Activated CD4-positive, alpha-beta T cell treated with anti-CD3 and anti-CD28 coated beads for 4 hours (primary cell): ENCODE measurements at regions not wholly inside any gene's neighbourhood (a gene's known extent, or its start where the extent isn't known, plus 50 kb on each side); places are given as distances from the start of the nearest gene placed in this dataset.

Experiments
- DNase-seq, 2 donors: peaks; one replicate each; pipeline ENCODE4 v3.0.0-alpha.2; 2020

DNA sequence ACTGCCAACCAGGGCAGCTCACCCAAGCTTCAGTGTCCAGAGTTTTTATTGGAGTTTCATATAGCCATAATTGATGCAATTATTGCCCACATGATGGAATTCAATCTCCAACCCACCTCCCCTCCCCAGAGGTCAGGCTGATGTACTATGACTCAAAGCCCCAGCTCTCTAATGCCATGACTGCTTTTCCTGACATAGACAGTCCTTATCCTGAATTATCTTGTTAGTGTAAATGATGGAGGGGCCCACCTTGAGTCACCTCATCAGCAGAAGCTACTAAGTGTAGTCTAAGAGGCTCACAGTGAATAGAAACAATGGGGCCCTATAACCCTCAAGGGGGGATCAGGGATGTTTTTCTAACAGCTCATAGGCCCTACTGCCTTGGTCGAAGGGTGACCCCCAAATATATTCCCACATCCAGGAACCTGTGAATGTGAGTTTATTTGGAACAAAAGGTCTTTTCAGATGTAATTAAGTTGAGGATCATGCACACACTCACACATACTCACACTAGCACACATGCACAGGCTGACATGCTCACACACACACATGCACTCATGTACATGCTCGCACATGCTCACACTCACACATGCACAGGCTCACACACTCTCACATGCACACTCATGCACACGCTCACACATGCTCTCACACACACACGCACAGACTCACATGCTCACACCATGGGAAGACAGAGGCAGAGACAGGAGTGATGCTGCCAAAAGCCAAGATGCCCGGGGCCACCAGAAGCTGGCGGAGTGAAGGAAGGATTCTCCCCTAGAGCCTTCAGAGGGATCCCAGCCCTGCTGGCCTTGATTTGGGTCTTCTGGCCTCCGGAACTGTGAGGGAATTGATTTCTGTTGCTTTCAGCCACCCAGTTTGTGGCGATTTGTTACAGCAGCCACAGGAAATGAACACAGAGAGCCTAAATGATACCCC, 131.2 kb upstream of the SMAD3 start:
- no peak for DNase-seq

DNA sequence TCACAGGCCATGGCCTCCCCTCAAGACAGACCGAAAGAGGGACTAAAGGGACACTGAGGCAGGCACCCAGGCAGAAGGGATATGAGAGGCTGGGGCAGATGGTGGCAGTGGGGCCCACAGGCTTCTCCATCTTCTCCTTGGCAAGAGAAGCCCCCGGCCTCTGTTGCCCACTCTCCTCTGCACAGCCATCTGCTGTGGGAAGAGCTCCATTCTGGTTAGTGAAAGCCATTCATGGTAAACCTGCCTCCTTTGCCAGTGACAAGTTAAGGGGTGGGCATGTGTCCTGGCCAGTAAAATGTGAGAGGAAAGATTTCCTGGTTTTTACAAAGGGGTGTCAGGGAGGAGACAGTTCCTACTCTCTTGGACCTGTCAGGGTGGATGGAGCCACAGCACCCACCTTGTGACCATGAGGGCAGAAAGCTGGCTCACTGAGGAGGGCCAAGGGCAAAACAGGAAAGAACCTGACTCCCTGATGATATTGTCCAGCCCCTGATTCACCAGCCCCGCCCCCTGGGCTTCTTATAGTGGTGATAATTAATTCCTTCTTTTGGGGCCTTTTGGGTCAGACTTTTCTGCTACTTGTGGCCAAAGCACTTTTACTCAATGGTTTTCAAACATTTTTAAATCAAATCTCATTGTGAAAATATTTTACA, 130.4 kb upstream of the SMAD3 start:
- no peak for DNase-seq

DNA sequence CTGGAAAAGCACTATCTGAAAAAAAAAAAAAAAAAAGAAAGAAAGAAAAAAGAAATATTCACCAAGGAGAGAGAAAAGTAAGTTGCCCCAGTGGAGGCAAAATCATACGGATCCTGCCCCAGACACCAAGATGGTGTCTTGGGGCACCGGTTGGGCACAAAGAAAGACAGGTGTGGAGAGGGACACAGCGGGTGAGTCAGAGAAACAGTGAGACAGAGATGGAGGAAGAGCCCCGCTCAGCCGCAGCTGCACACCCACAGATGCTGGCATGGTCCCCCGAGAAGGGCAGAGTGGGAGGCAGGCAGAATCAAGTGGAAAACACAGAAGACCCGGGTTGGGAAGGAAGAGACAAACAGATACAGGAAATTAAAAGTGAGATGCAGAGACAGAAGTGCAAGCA, 129.7 kb upstream of the SMAD3 start:
- DNase-seq: no peak

DNA sequence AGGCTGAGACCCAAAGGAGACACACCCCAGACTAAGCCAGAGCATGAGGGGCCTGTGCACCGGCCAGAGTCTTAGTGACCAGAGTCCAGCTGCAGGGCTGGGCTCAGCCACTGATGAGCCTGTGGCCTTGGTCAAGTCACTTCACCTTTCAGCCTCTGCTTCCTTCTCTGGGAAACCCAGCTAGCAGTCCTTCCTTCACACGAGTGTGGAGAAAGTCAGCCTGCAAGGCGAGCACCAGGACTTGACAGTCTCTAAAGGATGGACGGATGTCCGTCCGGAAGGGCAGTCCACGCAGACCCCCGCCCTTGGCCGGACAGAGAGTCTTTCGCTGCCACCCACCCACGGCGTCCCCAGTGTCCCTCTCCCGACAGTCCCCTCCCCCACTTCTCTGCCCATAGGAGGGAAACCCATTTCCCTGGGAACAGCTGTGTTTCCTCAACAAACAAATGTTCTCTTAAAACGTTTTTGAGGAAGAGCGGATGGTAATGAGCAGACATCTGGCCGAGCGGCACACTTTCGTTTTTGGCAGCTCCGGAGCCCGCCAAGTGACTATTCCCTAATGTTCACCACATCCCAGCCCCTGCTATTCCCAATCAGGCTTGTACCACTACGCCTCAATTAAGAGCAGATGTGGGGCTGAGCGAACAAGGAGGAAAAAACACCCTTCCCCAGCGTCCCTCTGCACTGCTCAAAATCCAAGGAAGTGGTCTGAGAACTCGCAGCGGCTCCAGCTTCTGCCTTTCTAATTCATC, 129.1 kb upstream of the SMAD3 start:
- no peak for DNase-seq

DNA sequence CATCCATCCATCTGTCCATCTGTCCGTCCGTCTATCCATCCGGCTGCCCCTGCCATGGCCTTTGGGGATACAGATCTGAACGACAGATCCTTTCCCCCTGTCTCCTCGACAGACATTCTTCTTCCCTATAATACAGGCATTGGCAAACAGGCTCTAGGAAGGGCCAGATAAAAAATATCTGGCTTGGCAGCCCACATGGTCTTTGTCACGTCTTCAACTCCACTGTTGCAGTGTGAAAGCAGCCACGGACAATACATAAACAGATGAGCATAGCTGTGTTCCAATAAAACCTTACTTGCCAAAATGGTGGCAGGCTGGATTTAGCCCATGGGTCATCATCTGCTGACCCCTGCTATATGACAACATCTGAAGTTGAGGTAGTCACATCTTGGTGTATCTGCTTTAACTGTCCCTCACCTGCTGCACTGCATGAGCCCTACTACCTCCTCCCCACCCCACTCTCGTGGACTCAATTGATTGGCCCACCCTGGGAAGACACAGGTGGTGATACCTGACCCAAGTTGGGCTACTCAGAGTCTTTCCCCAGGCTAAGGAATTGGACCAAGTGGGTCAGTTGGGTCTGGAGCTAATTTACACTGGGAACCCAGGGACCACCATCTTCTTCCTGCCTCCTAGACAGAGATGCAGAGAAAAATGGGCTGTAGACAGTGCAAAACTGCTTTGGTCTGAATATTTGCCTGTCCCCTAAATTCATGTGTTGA, 128.4 kb upstream of the SMAD3 start:
- DNase-seq: no peak

DNA sequence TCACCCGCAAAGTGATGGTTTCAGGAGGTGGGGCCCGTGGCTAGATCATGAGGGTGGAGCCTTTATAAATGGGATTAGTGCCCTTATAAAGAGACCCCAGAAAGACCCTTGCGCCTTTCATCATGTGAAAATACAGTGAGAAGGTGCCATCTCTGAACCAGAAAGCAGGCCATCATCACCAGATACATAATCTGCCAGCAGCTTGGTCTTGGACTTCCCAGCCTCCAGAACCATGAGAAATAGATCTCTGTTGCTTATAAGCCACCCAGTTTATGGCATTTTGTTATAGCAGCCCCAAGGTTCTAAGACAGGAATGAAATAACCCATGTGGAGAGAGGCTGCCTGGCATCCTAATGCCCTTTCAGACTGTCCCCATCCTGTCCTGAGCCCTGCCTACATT, 127.8 kb upstream of the SMAD3 start:
- no peak for DNase-seq

DNA sequence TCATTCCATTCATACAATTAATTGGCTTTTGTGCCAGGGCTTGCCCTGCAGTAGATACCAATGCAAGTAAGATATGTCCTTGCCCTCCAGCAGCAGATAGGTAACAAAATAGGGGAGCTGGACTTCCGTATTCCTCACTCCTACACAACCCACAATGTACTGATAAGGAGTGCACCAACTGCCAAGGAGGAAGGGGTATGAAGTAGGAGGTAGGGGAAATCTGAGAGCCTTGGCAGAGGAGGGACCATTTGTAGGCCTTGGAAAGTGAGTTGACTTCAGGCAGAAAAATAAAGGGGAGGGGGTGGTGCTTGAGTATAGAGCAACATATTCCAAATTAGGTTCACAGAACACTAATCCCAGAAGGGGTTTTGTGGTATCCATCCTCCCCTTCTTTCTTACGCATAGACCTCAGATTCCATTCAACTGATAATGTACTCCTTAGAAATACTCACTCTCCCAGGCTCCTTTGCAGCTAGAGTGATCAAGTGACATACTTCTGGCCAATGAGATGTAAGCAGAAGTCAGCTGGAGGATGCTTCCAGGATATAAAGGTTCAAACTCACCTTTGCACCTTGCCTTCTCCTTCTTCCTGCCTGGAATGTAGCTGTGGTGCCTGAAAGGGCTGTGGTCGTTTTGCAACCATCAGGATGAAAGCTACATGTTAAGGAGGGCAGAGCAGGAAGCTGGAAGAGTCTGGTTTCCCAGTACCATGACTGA, 127.1 kb upstream of the SMAD3 start:
- DNase-seq: no peak

DNA sequence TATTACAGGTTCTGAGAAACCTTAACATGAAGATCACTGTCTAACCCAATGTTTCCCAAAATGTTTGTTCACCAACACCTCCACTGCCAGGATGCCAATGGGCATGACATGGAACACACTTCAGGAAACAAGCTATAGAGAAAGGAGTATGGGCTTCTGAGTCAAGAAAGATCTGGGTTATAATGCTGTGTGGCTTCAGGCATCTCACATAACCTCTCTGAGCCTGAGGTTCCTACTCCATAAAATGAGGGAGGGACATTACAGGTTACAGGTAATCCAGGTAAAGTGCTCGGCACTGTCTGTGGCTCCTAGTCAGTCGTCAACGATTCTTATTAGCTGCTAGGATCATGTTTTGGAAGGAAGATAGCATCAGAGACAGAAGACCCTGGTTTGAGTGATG, 126.4 kb upstream of the SMAD3 start:
- DNase-seq: no peak

DNA sequence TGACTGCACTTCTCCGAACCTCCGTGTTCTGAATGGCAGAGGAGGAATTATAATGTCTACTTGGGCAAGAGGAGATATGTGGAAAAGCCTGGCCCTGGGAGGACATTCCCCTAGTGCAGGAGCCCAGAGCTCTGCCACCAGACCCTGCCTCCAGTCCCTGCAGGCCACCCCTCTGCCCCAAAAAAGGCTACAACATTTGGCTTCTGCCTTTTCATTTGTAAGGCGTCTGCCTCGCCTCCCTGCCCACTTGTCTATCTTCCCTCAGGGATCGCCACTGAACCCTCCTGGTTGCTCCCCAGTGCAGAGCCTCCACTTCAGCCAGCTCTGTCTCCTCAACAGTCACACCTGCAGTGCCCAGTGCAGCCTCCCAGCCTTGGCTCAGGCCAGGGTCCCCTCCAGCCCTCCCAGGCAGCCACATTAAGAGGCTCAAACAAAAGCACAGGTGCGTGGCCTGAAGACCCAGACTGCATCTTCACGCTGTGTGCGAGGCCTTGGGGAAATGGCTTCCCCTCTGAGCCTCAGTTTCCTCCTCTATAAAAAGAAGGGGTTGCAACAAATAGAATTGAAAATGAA, 125.9 kb upstream of the SMAD3 start:
- DNase-seq: no peak

DNA sequence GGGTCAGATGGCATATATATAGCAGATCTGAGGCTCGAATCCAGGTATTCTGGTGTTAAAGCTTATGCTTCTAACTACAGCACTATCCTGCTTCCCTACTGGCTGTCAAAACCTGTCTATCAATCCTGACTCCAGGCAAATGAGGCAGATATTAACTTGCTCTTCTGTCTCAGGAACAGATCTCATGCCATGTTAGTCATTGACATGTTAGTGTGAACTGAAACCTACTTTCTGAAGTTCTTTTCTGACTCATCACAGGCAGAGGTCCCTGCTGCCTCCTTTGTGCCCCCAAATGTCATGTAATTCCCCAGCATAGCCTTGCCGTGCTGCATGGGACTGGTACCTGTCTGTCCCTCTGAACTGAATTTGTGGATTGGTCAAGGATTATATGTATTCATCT, 125.0 kb upstream of the SMAD3 start:
- DNase-seq: no peak

DNA sequence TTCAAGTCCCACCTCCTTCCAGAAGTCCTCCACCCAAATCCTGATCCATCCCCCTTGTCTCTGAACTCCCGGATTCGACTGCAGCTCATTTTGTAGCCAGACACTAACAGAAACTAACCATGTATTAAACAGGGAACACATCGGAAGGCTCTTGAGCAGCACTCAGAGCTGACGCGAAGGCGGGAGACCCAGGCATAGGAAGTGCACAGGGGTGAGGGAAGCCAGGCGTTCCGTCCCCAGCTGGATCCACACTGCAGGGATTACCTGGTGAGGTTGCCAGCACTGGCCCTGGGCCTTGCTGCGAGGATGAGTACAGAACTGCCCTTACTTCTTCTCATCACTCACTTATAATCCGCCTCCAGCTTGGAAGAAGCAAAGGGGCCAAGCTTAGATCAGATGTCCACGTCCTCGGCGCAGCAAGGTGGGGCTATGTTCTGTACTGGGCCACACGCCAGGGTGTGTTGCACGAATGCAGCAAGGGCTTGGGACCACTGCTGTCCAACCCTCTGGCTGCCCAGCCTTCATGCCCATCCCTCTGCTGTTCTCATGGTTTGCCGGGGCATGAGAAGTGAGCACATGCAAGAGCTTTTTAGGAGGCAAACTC, 124.2 kb upstream of the SMAD3 start:
- DNase-seq: no peak

DNA sequence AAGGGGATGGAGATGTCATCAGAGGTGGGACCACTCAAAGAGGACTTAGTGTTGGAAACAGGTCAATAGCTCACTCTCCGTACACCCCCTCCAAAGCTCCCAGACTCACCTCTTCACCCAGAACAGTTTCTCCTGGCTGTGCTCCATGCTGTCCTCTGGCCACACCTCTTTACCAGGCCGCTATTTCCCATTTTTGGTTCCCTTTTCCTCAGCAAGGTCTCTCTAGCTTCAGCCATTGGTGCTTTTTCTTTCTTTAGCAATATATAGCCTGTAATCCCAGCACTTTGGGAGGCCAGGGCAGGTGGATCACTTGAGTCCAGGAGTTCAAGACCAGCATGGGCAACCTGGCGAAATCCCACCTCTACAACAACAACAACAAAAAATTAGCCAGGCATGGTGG, 123.6 kb upstream of the SMAD3 start:
- no peak for DNase-seq

DNA sequence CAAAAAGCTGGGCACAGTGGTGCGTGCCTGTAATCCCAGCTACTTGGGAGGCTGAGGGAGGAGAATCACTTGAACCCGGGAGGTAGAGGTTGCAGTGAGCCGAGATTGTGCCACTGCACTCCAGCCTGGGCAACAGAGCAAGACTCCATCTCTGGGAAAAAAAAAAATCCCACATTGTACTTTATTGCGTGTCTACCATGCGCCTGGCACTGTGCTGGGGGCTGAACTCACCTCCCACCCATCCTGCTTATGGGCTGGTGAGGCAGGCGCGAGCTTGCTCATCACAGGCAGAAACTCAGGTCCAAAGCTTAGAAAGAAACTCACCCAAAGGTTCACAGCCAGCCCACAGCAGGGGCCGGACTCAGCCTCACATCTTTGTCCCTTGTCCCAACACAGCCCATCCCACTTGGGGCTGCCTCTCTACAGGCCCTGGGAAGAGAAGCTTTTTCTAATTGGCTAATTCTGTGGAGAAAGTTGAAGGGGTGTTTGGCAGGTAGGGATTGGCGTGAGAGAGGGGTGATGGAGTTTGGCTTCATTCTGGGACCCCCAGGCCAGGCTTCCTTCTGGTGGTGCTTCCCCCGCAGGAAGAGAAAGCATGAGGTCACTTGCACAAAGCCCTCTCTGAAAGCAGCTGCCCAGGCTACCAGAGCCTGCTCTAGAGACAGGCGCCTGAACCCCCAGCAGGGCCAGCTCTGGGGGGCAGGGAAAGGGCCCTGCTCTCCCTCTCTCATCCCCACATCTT, 122.6 kb upstream of the SMAD3 start:
- no peak for DNase-seq

DNA sequence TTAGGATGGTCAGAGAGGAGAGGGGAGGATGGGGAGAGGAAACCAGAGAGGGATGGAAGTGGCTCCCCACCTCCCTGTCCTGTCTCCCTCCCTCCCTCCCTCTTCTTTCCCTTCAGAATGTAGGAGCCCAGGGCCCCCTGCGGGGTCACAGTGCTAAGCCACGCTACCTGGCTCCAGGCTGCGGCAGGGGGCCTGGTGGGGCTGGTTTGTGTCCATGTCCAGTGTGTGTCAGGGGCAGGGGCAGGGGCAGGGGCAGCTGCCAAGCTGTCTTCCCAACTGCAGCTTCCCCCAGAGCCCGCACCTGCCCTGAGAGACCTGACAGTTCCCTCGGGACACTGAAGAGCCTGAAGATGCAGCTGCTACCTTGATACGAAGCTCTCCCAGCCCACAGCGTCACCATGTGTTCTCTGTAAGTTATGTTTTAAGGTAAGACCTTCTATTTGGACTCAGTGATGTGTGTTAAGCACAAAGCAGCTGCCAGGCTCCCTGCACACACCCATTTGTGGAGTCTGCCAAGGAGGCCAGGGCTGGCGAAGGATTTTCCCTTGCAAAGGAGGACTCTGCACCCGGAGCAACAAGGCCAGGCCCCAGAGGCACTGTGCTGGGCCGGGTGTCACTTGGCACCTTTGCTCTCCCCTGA, 121.8 kb upstream of the SMAD3 start:
- no peak for DNase-seq

DNA sequence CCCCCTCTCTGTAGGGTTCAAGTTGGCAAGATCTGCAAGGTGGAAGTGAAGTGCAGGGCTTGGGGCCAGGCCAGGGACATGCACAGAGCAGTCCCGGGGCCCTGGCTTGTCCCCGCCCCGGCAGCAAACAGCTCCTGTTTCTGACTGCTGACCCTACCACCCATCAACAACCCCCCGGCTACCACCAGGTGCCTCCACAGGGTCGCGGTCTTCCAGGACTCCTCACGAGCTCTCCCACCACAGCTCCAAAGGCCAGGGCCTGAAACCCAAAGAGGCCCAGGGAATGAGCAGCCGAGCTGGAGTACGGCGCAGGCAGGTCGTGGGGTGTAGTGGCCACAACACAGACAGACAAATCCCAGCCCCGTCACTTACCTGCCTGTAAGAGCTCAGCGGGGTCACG, 121.3 kb upstream of the SMAD3 start:
- no peak for DNase-seq

DNA sequence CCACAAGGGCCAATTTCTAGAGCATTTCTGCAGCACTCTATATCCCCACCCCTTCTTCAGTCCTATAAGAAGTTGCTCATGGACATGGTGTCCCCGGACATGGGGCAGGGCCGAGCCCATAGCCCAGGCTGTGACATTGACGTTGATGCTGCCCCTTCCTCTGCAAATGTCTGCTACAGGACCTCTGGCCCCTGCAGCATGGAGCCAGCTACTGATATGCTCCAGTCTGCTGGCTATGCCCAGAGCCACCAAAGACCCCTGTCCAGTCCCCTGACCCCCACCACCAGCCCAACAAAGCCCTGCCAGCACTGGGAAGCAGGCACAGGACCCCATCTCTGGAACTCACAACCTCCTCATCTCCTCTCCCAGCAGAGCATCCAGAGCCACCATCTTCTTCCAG, 120.1 kb upstream of the SMAD3 start:
- no peak for DNase-seq

DNA sequence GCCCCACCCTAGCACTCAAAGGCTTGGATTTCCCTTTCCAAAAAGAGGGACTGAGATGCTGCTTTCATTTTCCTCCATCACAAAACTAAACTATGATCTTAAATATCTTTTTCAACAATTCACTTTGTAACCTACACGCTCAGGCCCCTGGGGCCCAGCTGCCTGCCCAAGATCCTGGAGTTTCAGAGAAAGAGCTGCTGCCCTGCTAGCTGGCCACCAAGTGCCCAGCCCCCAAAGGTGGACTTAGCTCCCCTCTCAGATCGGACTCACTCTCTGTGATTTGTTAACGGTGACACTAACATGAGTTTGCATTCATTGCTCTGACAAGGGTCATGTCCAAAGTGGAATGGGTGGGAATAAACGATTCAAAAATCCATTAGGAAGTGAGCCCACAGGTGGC, 119.6 kb upstream of the SMAD3 start:
- no peak for DNase-seq

DNA sequence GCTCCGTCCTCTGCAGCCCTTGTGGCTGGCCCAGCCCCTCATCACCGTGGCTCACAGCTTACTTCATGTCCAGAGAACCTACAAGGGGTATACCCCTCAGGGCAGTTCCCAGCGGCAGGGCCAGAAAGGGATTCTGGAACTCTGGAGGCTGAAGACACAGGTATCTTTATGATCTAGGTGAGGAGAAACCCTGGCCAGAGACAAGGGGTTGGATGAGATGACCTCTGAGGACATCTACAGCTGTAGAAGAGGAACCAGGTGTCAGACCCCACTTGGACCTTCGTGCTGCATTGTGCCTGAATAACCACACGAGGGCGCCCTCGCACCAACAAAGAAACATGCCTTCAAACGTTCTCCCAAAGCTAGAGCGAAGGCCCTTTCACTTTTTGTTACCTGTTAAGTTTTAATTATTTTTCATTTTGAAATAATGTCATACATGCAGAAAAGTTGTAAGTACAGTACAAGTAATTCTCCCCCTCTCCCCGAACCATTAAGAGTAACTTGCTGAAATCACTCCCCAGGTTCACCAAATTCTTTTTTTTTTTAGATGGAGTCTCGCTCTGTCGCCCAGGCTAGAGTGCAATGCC, 118.7 kb upstream of the SMAD3 start:
- peak; percentile 65 to 78 for DNase-seq

DNA sequence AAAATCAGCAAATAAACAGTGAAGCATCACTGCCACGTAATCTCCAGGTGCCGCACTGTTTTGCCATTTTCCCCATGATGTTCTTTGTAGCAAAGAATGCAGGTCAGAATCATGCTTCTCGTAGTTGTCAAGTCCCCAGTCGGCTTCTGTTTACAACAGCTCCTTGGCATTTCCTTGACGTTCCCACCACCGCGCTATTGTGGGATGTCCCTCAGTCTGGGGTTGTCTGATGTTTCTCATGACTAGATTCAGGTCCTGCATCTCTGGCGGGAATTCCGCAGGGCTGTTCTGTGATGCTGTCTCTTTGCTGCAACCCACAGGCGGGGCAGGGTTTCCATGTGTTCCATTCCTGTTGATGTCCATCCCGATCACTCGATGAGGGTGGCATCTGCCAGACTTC, 117.9 kb upstream of the SMAD3 start:
- DNase-seq: no peak

DNA sequence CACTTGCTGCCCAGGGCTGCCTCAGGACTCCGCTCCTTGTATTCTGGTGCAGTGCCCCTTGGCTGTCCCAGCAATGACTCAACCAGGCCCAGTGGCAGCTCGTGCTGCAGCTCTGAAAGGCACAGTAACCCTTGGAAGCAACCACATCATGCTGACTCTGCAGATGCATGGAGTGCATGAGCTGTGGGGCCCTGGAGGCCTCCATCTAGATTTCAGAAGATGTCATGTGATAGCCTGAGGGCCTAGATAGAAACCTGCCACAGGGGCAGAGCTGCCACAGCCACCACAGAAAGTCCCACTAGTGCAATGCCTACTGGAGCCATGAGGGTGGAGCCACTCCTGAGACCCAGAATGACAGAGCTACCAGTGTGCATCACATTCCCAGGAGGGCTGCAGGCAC, 117.1 kb upstream of the SMAD3 start:
- DNase-seq: no peak
